NCI-H526 treated with DMSO at 0.1 percent for 48 hours (cell line): ENCODE measurements at regions not wholly inside any gene's neighbourhood (a gene's known extent, or its start where the extent isn't known, plus 50 kb on each side); places are given as distances from the start of the nearest gene placed in this dataset.

Experiments
- DNase-seq: peaks from one replicate; lab custom pipeline; 2025; lab: John Stamatoyannopoulos, UW

DNA sequence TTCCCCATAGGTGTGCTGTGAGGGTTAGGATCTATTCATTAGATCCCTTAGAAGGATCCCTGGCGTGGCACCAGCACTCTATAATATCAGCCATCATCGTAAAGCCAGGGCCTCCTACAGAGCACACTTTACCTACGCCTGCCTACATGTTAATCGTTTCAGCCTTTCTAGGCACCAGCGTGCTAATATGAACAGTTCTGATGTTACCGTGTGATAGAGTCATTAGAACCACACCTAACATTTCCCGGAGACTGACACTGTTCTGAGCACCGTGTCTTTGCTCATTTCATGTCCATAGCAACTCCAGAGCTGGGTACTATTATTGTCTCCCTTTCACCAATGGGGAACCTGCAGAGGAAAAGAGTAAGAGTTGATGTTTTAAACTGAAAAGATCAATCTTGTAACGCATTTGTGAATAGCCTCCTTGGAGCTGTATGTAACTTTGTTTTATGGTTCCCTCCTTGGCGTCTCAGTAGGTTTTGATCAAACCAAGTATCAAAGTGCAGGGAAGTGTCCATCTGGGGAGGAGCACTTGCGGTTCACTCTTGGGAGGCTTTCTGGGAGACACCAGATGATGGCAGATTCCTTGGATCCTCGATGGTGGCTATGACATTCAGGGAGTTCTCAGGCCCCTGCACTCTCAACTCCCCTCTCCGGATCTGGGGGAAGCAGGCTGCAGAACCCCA, 73.8 kb upstream of the KCNG1 start:
- no peak for DNase-seq

DNA sequence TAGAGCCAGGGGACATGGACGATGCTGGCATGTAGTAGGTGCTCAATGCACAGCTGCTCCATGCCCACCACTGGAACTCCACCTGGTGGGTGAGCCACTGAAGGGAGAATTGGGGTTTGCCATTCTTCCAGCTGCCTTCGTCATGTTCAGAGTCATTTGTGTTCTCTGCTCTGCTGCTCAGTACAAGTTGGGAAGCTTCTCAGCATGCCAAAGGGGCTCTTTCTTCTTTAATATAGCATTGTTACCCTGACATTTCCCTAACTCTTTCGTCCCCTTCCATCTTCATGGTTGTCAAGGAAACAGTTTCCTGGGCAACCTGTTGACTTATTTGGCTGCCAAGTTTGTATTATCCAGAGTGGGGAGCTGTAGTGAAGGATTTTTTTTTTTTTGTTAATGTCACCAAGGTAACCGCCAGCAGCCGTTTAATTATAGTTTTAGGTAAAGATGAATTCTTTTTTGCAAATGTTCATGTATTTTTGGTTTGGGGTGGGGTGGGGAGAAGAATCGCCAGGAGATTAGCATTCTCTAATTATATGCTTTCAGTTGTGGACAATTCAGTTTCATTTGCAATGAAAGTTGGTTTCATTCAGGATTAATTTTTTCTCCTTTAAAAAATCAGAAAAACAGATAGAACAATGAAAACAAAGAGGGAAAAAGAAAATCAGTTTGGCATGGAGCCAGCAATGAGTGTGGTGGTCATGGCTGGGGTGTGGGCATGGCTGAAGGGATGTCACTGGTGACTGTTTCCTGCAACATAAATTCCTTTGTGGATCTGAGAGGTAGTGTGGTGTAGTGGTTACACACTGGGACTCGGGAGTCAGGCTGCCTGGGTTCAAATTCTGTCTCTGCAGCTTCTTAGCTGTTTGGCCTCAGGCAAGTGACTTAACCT, 73.0 kb upstream of the KCNG1 start:
- DNase-seq: no peak

DNA sequence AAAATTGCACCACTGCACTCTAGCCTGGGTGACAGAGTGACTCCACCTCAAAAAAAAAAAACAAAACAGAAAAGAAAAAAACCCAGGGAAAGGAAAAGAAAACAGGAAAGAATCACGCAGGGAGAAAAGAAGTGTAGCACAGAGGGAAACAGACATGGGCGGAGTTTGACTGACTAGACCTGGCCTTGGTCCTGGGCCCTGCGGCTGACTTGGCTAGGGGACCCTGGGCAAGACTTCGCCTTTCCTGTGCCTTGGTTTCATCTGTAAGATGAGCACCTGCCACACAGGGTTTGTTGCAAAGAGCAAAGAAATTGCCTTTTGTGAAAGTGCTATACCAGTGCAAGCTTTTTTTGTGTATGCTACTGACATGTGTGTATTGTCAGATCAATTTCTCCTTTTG, 71.3 kb upstream of the KCNG1 start:
- DNase-seq: no peak

DNA sequence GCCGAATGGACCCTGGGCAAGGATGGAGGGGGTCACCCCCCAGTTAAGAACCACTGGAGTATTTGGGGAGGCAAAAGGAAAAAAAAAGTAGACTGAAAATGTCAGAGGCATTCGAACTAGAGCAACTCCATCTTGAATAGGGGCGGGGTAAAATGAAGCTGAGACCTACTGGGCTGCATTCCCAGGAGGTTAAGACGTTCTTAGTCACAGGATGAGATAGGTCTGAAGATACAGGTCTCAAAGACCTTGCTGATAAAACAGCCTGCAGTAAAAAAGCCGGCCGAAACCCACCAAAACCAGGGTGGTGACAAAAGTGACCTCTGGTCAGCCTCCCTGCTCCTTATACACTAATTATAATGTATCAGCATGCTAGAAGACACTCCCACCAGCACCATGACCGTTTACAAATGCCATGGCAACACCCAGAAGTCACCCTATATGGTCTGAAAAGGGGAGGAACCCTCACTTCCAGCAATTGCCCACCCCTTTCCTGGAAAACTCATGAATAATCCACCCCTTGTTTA, 70.4 kb upstream of the KCNG1 start:
- no peak for DNase-seq

DNA sequence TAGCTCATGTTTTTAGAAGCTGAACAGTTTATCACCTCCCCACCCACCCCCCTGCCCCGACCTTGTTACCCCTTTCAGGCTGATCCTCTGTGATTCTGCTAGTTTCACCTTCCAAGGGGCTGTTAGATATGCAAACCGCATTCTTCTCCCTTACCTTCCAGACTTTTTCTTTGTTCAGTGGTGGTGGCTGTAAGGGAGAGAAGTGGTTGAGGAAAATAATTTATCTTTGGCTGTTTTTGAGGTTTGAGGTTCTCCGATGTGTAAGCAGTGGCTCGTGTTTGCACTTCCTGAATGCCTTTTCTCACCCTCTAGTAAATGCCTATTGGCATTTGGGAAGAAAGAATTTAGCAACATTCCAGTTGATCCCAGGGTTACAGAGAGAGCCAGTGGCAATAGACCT, 69.4 kb upstream of the KCNG1 start:
- DNase-seq: no peak

DNA sequence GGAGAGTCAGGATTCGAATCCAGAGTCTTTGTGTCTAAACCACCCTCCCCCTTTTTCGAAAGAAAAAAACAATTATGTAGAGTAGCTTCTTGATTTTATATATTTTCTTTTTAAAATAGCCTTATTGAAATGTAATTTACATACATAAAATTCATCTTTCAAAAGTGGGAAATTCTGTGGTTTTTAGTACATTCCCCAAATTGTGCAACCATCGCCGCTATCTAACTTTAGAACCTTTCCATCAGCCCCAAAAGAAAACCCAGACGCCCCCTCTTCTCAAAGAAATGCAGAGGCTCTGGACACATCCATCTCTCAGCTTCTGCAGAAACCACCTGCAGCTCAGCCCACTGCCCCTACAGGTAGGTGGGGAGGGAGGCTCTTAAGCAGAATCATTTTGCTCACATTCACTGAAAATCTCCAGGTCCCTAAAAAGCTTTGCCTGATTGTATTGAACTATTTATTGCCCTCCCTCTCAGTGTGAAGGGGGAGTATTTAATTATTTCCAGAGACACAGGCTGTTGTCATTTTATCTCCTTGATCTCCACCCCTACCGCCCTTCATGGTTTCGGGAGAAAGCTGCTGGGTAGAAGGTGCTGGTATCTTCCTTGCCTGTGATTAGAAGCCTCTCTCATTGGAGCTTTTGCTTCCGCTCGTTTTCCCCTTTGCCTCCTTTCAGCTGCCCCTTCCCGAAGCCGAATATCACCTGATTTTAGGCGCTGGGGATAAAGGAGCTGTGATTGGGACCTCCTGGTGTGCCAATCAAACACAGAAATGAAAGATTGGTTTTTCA, 68.7 kb upstream of the KCNG1 start:
- no peak for DNase-seq

DNA sequence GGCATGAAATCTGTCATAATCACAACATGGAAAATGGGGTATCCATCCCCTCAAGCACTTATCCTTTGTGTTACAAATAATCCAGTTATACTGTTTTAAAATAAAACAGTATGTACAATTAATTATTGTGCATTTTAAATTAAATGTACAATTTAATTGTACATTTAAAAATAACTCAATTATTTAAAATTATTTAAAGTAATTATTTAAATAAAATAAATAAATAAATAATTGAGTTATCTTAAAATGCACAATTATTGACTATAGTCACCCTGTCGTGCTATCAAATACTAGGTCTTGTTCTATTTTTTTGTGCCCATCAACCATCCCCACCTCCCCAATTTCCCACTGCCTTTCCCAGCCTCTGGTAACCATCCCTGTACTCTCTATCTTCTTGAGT, 66.9 kb upstream of the KCNG1 start:
- DNase-seq: no peak

DNA sequence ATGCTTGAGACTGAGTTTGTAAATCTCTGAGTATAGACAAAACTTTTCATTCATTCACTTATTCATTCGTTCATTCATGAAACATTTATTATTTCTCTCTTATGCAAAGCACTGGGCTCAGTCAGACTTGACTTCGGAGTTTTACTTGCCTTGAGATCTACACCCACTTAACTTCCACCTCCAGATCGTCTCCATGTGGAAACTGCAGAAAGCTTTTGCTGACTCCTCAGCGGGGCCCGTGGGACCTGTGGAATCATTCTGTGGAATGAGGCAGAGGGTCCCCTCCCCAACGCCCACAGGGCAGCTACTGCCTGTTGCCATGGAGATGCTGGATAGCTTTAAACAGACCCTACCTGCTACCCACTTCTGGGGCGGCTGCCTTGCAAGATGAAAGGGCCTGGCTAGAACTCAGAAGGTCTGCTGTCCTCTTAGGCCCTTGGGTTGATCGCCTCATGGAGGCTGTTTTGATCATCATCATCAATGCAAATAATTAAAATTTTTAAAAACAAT, 66.4 kb upstream of the KCNG1 start:
- no peak for DNase-seq

DNA sequence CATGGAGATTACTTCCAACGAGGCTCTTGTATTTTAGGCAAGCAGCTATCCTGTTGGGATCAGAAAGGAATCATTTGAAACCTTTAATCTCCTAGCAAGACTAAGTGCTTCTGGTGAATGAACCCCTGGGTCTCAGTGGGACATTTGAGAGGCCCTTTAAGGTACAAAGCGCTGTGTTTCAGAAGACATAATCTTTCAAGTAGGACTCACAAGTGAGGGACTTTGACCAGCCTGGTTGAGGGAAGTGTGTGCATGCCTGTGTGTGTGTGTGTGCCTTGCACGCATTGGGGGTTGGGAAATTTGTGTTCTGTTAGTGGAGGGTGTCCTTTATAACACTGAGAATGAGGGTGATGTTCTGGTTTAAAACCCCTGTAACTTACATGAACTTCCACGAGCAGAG, 64.4 kb upstream of the KCNG1 start:
- no peak for DNase-seq

DNA sequence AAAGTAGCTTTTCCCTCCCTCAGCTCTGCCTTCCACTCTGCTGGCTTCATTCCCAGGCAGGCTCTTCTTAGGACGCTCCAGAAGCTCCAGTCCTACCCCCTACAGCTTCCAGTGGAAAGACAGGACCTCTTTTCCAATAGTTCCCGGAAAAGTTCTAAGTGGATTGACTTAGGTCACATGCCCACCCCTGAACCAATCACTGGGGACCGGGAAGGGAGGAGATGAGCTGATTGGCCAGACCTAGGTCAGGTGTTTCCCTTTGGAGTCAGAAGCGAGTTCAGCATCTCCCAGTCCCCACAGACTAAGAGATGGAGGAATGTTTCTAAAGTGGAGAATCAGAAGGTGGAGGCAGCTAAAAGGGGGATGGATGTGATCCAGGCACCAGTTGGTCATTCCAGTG, 62.9 kb upstream of the KCNG1 start:
- no peak for DNase-seq

DNA sequence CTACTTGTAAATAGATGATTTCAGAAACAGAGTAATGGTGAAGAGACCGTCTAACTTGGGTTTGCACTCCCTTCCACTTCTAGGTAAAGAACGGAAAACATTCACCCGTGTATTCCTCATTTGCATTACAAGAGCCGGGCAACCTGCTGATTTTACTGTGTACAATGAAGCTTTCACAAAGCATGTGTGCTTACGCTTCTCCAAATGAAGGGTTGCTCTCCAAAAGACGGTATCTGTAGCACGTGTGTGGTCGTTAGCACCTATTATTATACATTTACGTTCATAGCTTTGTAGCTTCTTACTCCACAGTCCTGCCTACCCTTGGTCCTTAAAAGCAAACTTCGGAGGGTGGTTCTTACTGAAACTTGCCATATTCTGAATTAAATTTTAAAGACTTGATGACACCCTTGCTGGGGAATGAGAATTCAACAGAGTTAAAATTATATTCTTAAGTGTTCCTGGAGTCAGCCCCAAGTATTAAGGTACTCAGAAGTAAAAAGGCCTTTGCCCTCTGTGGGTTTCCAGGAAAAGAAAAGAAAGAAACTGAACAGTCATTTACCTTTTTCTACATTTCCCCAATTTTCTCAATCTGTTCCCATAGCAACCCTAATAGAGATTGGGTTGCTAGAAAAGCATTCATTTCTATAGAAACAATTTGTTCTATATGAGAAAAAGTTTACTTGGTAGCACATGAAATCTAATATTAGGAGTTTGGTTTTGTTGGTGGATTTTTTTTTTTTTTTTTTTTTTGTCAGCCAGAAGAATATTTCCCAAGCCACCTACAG, 61.9 kb upstream of the KCNG1 start:
- peak; percentile 47 for DNase-seq

DNA sequence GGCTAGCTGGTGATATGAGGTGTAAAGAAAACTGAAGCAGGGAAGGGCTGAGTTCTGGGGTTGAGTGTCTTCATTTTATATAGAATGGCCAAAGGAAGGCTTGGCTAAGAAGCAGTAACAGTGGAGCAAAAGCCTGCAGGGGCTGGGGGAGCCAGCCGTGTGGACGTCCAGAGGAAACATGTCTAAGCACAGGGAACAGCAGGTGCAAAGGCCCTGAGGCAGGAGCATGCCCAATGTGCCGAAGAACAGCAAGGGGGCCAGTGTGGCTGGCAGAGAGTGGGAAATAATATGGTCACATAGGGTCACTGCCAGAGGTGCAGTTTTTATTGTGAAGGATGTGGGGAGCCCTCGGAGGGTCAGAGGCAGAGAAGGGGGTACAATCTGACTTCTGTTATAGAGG, 60.5 kb upstream of the KCNG1 start:
- DNase-seq: no peak

DNA sequence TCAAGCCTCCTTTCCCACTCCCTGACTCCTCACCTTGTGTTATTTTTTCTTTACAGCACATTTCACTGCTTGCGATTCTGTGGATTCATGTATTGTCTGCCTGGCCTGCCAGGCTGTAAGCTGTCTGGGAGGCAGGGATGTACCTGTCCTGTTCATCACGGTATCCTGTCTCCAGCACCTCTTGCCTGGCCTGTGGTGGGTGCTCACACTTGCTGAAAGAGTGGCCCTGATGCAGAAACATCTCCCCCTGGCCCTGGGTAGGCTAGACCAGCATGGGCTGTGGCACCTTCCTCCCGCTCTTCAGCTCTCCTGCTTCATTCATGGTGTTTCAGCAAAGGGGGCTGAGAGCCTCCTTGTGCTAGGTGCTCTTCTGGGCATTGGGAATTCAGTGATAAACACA, 60.1 kb upstream of the KCNG1 start:
- DNase-seq: no peak

DNA sequence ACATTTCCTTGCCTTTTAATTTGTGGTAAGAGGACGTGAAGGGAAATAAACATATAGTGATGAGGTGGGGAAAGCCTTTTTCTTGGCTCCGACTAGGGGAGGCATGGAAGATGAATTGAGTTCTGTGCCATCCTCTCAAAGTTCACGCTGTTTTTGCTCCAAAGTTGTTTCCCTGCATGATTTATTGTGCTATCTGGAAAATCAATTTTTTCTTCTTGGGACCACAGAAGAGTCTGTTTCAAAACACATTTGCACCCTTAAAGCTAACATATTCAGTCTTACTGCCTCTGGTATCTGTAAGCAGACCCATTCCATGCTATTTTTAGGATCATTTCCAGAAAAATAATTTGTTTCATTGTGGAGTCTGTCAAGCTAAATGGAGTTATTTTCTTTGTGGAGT, 57.6 kb upstream of the KCNG1 start:
- DNase-seq: no peak

DNA sequence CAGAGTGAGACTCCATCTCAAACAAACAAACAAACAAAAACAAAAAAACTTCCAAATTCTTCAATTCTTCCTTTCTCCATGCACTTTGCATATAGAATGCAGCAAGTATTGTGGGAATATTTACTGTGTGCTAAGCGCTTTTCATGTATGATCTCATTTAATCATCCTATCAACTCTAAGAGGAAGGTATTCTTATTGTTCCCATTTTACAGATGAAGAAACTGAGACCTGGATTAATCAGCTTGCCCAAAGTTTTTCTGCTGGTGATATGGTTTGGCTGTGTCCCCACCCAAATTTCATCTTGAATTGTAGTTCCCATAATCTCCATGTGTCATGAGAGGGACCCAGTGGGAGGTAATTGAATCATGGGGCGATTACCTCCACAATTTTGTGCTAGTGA, 56.6 kb upstream of the KCNG1 start:
- DNase-seq: no peak

DNA sequence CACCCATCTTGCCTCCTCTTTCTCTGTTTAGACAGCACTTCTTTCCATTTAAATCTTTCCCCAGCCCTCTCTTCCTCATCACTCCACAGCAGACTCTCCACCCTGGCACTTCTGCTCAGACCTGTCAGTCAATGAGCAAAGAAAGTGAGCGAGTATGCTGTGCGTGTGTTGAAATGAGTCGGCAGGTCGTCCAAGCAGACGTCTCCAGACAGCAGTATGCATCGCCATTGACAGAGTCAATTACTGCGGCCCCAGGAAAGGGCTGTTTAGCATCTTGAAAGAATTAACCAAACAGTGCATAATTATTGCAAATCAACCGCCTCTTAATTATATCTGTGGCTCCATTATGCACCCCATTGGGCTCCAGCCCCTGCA, 54.8 kb upstream of the KCNG1 start:
- no peak for DNase-seq

DNA sequence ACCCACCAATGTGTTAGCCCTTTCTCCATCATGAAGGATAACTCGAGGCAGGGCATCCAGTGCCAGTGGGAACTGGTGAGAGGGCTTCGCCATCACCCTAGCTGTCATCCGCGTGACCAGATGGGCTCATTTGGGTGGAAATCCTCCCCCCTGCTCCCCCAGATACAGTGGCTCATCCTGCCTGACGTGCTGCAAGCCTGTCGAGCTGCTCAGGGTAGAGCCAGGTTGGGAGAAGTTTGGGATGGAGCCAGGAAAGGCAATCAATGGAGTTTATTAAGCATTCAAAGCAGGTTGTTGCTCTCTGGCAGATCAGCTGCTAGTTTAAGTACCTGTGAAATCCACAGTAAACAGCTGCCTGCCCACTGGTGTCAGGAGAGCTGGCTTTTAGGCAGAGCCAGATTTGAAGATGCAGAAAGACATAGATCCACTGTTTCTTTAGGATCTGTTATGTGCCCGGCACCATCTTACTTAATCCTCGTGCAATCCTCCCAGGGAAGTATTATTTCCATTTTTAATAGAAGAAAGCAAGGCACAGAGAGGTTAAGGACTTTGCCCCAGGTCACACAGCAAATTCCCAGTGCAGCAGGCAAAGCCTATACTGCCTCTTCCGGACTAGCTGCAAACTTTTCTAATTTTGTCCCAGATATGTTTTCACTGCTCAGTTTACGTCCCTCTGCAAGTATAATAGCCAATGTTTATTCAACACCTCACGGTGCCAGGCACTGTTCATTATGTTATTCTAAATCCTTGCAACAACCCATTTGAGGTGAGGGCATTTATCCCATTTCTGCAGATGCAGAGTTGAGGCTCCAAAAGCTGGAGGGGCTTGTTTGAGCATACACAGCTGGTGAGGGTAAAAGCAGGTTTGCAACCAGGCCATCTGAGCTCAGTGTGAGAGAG, 54.1 kb upstream of the KCNG1 start:
- DNase-seq: no peak

DNA sequence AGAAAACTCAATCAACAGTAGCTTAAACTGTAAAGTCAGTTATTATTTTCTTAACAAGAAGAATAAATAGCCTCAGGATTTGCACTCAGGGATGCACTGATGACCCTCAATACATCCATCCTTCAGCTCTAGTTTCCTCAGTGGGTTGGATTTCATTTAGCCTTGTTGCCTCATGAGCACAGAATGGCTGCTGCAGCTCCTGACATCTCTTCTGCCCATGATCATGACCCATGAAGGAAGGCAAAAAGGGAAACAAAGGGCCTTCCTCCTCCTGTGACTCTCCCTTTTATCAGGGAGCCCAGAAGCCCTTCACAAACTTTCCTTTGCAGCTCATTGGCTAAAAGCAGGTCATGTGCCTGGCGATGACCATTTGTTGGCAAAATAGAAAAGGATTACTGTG, 51.2 kb upstream of the KCNG1 start:
- DNase-seq: no peak
